ENCODE measurements at regions not wholly inside any gene's neighbourhood (a gene's known extent, or its start where the extent isn't known, plus 50 kb on each side); places are given as distances from the start of the nearest gene placed in this dataset.

DNA sequence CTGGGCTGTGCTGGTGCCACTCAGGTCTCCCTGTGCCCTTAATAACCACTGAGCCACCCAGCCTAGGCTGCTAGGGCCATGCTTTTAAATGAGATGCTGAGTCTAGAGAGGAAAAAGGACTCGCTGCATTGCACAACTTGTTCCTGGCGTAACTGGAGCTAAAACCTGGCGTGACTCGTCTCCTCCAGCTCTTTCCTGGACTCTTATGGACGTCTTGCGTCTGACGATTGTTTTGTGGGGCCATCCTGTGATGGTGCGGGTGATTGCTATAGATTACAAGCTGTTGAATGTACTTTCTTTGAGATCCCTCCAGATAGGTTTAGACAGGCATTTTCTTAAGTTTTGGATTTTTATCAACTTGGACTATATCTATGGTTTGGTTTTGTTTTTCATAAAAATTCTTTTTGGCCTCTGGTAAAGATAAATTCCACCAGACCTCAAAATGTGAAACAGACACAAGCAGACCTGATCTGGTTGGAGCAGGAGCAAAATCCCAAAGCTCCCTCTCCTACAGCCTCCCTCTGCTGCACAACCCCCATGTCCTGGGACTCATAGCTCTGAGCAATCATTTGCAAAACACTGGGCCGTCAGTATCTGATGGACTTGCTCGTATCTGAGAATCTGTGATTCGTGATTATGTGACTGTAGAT lies 230.3 kb downstream of the ARHGAP12 start:
- Histone ChIP-seq H3K4me1 (ENCODE audit: control insufficient read depth, low read depth, low read length) (no peaks in the 10 kb centered on the region), H2AK5ac (ENCODE audit: low read length) (peak overlapping the region; percentile 9), H3K27ac (ENCODE audit: low read depth, low read length) (no peak overlapping the region), H2BK15ac (replicated peaks; ENCODE audit: low read depth) (no peak overlapping the region), H3K56ac (ENCODE audit: low read length) (no peak overlapping the region), H3K4me3 (ENCODE audit: low read length) (no peak overlapping the region), H3K4ac (ENCODE audit: low read depth, low read length) (no peak overlapping the region), H3K79me2 (ENCODE audit: control insufficient read depth, insufficient read depth, low read length) (no peaks in the 10 kb centered on the region), H3K9ac (ENCODE audit: low read length) (no peak overlapping the region), H3K18ac (ENCODE audit: low read length) (no peak overlapping the region), H3K27me3 (ENCODE audit: insufficient read depth, low read length, poor library complexity) (no peaks in the 10 kb centered on the region), H3K4me2 (ENCODE audit: low read length) (no peak overlapping the region), H3K23ac (ENCODE audit: low read length) (no peak overlapping the region), H4K5ac (ENCODE audit: low read length) (no peak overlapping the region), H2BK5ac (ENCODE audit: low read length) (no peak overlapping the region), H3K79me1 (ENCODE audit: low read length) (no peaks in the 10 kb centered on the region), H3K36me3 (ENCODE audit: control insufficient read depth, insufficient read depth, low read length) (no peaks in the 10 kb centered on the region), H2BK120ac (ENCODE audit: low read depth, low read length) (no peak overlapping the region), H4K8ac (ENCODE audit: low read depth, low read length) (no peak overlapping the region)
- DNase-seq = no peak
- WGBS (ENCODE audit: extremely low coverage, insufficient coverage, low lambda C conversion rate) = no CpG with 5 or more reads among the region's 11 CpGs

DNA sequence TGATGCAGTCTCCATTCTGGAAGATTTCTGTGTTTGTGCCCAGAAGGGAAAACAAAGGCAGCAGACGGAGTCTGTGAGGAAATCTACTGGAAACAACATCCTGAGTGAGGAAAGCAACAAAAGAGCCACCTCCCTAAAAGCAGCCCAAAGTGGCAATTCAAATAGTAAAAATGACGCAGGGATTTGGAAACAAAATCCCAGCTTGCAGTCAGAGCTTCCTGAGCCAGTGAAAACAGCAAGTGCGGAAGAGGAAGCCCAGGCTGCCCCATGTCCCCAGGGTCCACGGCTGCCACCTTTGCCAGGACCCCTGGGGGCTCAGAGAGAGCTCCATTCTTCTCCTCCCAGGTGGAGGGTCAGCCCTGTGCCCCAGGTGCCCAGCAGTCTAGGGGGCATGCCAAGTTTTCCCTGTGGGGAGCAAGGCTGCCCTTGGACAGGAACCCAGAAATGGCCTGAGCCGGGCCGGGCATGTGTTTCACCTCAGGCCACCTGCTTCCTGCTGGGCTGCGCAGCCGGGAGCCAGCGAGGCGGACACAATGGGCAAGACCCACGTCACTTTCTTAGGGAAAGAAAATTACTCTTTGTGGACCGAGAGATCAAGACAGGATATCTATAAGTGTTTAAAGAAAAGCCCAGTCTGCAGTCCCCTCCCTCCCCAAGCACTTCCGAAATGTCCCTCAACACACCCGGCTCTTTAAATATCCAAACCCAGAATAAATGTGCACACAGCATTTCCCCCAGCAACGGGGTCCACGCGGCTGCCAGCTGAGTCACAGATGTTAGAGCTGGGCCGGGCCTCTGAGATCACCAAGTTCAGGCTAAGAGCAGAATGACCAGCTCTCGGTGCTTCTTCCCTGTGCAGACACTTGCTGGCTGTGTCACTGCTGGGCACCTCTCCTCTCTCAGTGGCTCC lies 231.1 kb downstream of the ARHGAP12 start:
- Histone ChIP-seq H3K18ac (ENCODE audit: low read length) (no peak overlapping the region), H2AK5ac (ENCODE audit: low read length) (no peak overlapping the region), H4K5ac (ENCODE audit: low read length) (no peak overlapping the region), H2BK5ac (ENCODE audit: low read length) (no peak overlapping the region), H3K79me1 (ENCODE audit: low read length) (no peaks in the 10 kb centered on the region), H3K79me2 (ENCODE audit: control insufficient read depth, insufficient read depth, low read length) (no peaks in the 10 kb centered on the region), H2BK15ac (replicated peaks; ENCODE audit: low read depth) (no peak overlapping the region), H3K56ac (ENCODE audit: low read length) (peak overlapping the region; percentile 42), H2BK120ac (ENCODE audit: low read depth, low read length) (no peak overlapping the region), H3K27me3 (ENCODE audit: insufficient read depth, low read length, poor library complexity) (no peaks in the 10 kb centered on the region), H3K36me3 (ENCODE audit: control insufficient read depth, insufficient read depth, low read length) (no peaks in the 10 kb centered on the region), H3K27ac (ENCODE audit: low read depth, low read length) (no peak overlapping the region), H3K23ac (ENCODE audit: low read length) (no peak overlapping the region), H3K4ac (ENCODE audit: low read depth, low read length) (no peak overlapping the region), H3K4me3 (ENCODE audit: low read length) (no peak overlapping the region), H3K4me1 (ENCODE audit: control insufficient read depth, low read depth, low read length) (no peaks in the 10 kb centered on the region), H4K8ac (ENCODE audit: low read depth, low read length) (no peak overlapping the region), H3K9ac (ENCODE audit: low read length) (no peak overlapping the region), H3K4me2 (ENCODE audit: low read length) (no peak overlapping the region)
- DNase-seq = no peak
- no CpG with 5 or more reads among the region's 19 CpGs for WGBS (ENCODE audit: extremely low coverage, insufficient coverage, low lambda C conversion rate)

DNA sequence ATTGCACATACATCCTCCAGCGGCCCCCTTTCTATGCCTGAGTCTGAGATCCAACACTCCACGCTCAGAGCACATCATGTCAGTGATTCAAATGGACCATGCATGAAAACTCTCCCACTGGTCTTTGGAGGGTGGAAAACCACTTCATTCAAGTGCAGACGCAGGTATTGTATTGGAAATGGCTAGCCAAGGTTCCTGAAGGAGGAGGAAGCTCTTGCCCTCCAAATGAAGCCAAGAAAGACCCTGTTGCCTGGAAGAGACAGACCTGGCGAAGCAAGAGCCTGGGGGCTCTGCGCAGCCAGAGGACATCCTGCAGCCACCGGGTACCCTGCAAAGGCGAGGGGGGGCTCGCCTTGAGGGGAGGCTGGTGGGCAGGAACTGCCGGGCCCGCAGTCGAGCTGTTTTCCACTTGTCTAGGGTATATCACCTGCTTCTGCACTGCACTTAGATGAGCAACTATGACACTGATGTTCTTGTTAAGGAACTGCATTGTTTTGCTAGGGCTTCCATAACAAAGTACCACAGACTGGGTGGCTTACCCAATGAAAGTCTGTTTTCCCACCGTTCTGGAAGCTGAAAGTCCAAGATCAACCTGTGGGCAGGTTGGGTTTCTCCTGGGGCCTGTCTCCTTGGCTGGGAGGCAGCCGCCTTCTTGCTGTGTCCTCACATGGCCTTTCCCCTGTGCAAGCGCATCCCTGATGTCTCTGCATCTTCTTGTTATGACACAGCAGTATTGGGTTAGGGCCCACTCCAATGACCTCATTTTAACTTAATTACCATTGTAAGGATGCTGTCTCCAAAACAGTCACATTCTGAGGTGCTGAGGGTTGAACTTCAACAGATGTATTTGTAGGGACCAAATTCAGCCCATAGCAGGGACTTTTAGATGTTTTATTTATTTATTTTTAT lies 233.4 kb downstream of the ARHGAP12 start:
- Histone ChIP-seq H2BK5ac (ENCODE audit: low read length) (no peak overlapping the region), H3K27ac (ENCODE audit: low read depth, low read length) (no peak overlapping the region), H4K8ac (ENCODE audit: low read depth, low read length) (no peak overlapping the region), H2BK120ac (ENCODE audit: low read depth, low read length) (no peak overlapping the region), H3K36me3 (ENCODE audit: control insufficient read depth, insufficient read depth, low read length) (no peaks in the 10 kb centered on the region), H3K4me1 (ENCODE audit: control insufficient read depth, low read depth, low read length) (no peaks in the 10 kb centered on the region), H3K4me2 (ENCODE audit: low read length) (no peak overlapping the region), H2AK5ac (ENCODE audit: low read length) (no peak overlapping the region), H4K5ac (ENCODE audit: low read length) (no peak overlapping the region), H3K56ac (ENCODE audit: low read length) (no peak overlapping the region), H3K23ac (ENCODE audit: low read length) (no peak overlapping the region), H3K4me3 (ENCODE audit: low read length) (no peak overlapping the region), H3K18ac (ENCODE audit: low read length) (no peak overlapping the region), H3K4ac (ENCODE audit: low read depth, low read length) (no peak overlapping the region), H3K27me3 (ENCODE audit: insufficient read depth, low read length, poor library complexity) (no peaks in the 10 kb centered on the region), H3K9ac (ENCODE audit: low read length) (no peak overlapping the region), H3K79me2 (ENCODE audit: control insufficient read depth, insufficient read depth, low read length) (no peaks in the 10 kb centered on the region), H3K79me1 (ENCODE audit: low read length) (no peaks in the 10 kb centered on the region), H2BK15ac (replicated peaks; ENCODE audit: low read depth) (no peak overlapping the region)
- no peak for DNase-seq
- no CpG with 5 or more reads among the region's 14 CpGs for WGBS (ENCODE audit: extremely low coverage, insufficient coverage, low lambda C conversion rate)

DNA sequence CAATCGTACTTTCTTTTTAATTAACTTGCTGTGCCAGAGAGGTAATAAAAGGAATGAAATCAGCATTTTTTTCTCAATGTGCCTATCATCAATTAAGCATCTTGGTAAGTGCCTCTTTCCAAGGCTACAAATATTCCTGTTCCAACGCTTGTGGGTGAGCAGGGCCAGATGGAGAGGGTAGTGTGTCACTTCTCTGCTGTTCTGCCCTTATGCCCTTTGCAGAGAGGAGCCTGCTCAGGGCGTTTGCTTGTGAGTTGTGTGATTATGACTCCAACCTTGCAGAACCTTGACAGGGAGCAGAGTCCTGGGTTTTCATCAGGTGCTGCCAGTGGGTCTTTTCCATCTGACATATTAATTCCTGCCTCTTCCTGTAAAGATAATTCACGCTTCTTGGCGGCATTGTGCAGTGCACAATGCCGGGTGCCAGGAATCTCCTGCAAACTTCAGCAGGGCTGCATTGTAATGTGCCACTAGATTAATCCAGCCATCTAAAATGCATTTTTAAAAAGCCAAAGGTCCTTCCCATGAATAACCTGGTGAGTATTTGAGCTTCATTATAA lies 234.4 kb downstream of the ARHGAP12 start:
- Histone ChIP-seq H2BK15ac (replicated peaks; ENCODE audit: low read depth) (no peak overlapping the region), H4K8ac (ENCODE audit: low read depth, low read length) (no peak overlapping the region), H3K23ac (ENCODE audit: low read length) (no peak overlapping the region), H3K4me3 (ENCODE audit: low read length) (no peak overlapping the region), H2AK5ac (ENCODE audit: low read length) (no peak overlapping the region), H3K4ac (ENCODE audit: low read depth, low read length) (no peak overlapping the region), H3K27ac (ENCODE audit: low read depth, low read length) (no peak overlapping the region), H2BK5ac (ENCODE audit: low read length) (no peak overlapping the region), H3K79me2 (ENCODE audit: control insufficient read depth, insufficient read depth, low read length) (no peaks in the 10 kb centered on the region), H3K4me2 (ENCODE audit: low read length) (no peak overlapping the region), H3K27me3 (ENCODE audit: insufficient read depth, low read length, poor library complexity) (no peaks in the 10 kb centered on the region), H3K36me3 (ENCODE audit: control insufficient read depth, insufficient read depth, low read length) (no peaks in the 10 kb centered on the region), H3K4me1 (ENCODE audit: control insufficient read depth, low read depth, low read length) (no peaks in the 10 kb centered on the region), H3K18ac (ENCODE audit: low read length) (no peak overlapping the region), H3K9ac (ENCODE audit: low read length) (no peak overlapping the region), H2BK120ac (ENCODE audit: low read depth, low read length) (no peak overlapping the region), H4K5ac (ENCODE audit: low read length) (no peak overlapping the region), H3K56ac (ENCODE audit: low read length) (no peak overlapping the region), H3K79me1 (ENCODE audit: low read length) (no peaks in the 10 kb centered on the region)
- WGBS (ENCODE audit: extremely low coverage, insufficient coverage, low lambda C conversion rate) = no CpG with 5 or more reads among the region's 6 CpGs
- no peak for DNase-seq

DNA sequence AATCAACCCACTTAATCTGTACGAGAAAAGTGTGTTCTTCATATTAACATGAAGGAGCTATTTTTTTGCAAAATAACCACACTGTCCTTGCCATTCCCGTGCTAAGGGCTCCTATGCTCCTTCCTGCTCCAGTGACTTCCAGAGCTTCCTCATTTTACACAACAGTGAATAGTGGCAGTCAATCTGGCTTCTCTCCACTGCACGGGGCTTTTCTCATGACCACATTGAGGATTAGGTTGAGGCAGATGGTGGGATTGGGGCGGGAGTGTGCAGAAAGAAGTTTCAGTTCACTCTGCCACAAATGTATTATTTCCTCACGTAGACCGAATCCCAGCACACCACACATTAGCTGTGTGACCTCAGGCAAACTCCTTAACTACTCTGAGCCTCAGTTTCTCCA lies 235.1 kb downstream of the ARHGAP12 start:
- Histone ChIP-seq H2BK15ac (replicated peaks; ENCODE audit: low read depth) (no peak overlapping the region), H3K4me2 (ENCODE audit: low read length) (no peak overlapping the region), H2BK120ac (ENCODE audit: low read depth, low read length) (no peak overlapping the region), H3K23ac (ENCODE audit: low read length) (no peak overlapping the region), H3K27me3 (ENCODE audit: insufficient read depth, low read length, poor library complexity) (no peaks in the 10 kb centered on the region), H3K4me3 (ENCODE audit: low read length) (no peak overlapping the region), H3K27ac (ENCODE audit: low read depth, low read length) (no peak overlapping the region), H3K79me1 (ENCODE audit: low read length) (no peaks in the 10 kb centered on the region), H3K4me1 (ENCODE audit: control insufficient read depth, low read depth, low read length) (no peaks in the 10 kb centered on the region), H4K5ac (ENCODE audit: low read length) (no peak overlapping the region), H4K8ac (ENCODE audit: low read depth, low read length) (no peak overlapping the region), H3K56ac (ENCODE audit: low read length) (no peak overlapping the region), H3K79me2 (ENCODE audit: control insufficient read depth, insufficient read depth, low read length) (no peaks in the 10 kb centered on the region), H2AK5ac (ENCODE audit: low read length) (no peak overlapping the region), H3K9ac (ENCODE audit: low read length) (no peak overlapping the region), H3K4ac (ENCODE audit: low read depth, low read length) (no peak overlapping the region), H3K36me3 (ENCODE audit: control insufficient read depth, insufficient read depth, low read length) (no peaks in the 10 kb centered on the region), H3K18ac (ENCODE audit: low read length) (no peak overlapping the region), H2BK5ac (ENCODE audit: low read length) (no peak overlapping the region)
- WGBS (ENCODE audit: extremely low coverage, insufficient coverage, low lambda C conversion rate) = no CpG with 5 or more reads among the region's 6 CpGs
- DNase-seq = no peak
